Inferior parietal cortex (tissue), 1 donor: ENCODE measurements at regions not wholly inside any gene's neighbourhood (a gene's known extent, or its start where the extent isn't known, plus 50 kb on each side); places are given as distances from the start of the nearest gene placed in this dataset.

ENCODE experiments used
- DNase-seq: peaks from one replicate; pipeline ENCODE4 v3.0.0-alpha.2; 2016; ENCODE audit errors: extremely low spot score

GRCh38 chr18:64332835-64333234, 183.9 kb upstream of the LINC00305 start:
- DNase-seq = no peak

- no peak for DNase-seq
These were observed 182.5 kb upstream of the LINC00305 start for GRCh38 chr18:64331419-64331818.

- no peak for DNase-seq
These were observed 182.0 kb upstream of the LINC00305 start for GRCh38 chr18:64330931-64331330.

GRCh38 chr18:64330161-64330560, 181.3 kb upstream of the LINC00305 start:
- DNase-seq = peak; percentile 6

- DNase-seq = no peak
These were observed 173.3 kb upstream of the LINC00305 start for GRCh38 chr18:64322189-64322588.

- no peak for DNase-seq
These were observed 169.7 kb upstream of the LINC00305 start for GRCh38 chr18:64318547-64318946.

GRCh38 chr18:64311859-64312258, 163.0 kb upstream of the LINC00305 start:
- no peak for DNase-seq

- no peak for DNase-seq
These were observed 147.0 kb upstream of the LINC00305 start for GRCh38 chr18:64295839-64296238.

GRCh38 chr18:64294967-64295366, 146.1 kb upstream of the LINC00305 start:
- DNase-seq = no peak

GRCh38 chr18:64288432-64288831, 139.5 kb upstream of the LINC00305 start:
- DNase-seq = no peak

GRCh38 chr18:64287926-64288325, 139.0 kb upstream of the LINC00305 start:
- no peak for DNase-seq

- no peak for DNase-seq
These were observed 134.2 kb upstream of the LINC00305 start for GRCh38 chr18:64283059-64283458.

- no peak for DNase-seq
These were observed 129.1 kb upstream of the LINC00305 start for GRCh38 chr18:64278026-64278425.

- no peak for DNase-seq
These were observed 127.6 kb upstream of the LINC00305 start for GRCh38 chr18:64276311-64277090.

GRCh38 chr18:64275593-64276300, 126.9 kb upstream of the LINC00305 start:
- no peak for DNase-seq

GRCh38 chr18:64273724-64274123, 124.8 kb upstream of the LINC00305 start:
- no peak for DNase-seq

GRCh38 chr18:64271975-64272659, 123.2 kb upstream of the LINC00305 start:
- no peak for DNase-seq

GRCh38 chr18:64271246-64271645, 122.4 kb upstream of the LINC00305 start:
- DNase-seq = peak; percentile 17

- DNase-seq = no peak
These were observed 121.7 kb upstream of the LINC00305 start for GRCh38 chr18:64270608-64271007.

GRCh38 chr18:64270121-64270520, 121.2 kb upstream of the LINC00305 start:
- DNase-seq = no peak

- no peak for DNase-seq
These were observed 115.3 kb upstream of the LINC00305 start for GRCh38 chr18:64264171-64264570.

GRCh38 chr18:64260810-64261209, 111.9 kb upstream of the LINC00305 start:
- no peak for DNase-seq

GRCh38 chr18:64259871-64260270, 111.0 kb upstream of the LINC00305 start:
- no peak for DNase-seq
